HG02884 (cell line): ENCODE measurements at regions not wholly inside any gene's neighbourhood (a gene's known extent, or its start where the extent isn't known, plus 50 kb on each side); places are given as distances from the start of the nearest gene placed in this dataset.
A peak's percentile ranks its signal among the peaks of the same experiment; 100 is the strongest.
"Not testable (repeated sequence)": the region's sequence is repeated elsewhere in the genome, so short reads cannot be mapped to it uniquely, and the experiment has no call there.

Experiments used
- ATAC-seq: cut with Tn5 transposase; IDR thresholded peaks from one replicate; pipeline ENCODE4 v1.9.1; 2021; ENCODE audit warnings: mild to moderate bottlenecking, moderate library complexity; ENCODE audit not compliant: unreplicated experiment

GRCh38 chr6:14217728-14218518 is 100.4 kb downstream of the CD83 start:
- no peak for ATAC-seq

- no peak for ATAC-seq
These were observed 100.9 kb downstream of the CD83 start for GRCh38 chr6:14218519-14218800.

DNA sequence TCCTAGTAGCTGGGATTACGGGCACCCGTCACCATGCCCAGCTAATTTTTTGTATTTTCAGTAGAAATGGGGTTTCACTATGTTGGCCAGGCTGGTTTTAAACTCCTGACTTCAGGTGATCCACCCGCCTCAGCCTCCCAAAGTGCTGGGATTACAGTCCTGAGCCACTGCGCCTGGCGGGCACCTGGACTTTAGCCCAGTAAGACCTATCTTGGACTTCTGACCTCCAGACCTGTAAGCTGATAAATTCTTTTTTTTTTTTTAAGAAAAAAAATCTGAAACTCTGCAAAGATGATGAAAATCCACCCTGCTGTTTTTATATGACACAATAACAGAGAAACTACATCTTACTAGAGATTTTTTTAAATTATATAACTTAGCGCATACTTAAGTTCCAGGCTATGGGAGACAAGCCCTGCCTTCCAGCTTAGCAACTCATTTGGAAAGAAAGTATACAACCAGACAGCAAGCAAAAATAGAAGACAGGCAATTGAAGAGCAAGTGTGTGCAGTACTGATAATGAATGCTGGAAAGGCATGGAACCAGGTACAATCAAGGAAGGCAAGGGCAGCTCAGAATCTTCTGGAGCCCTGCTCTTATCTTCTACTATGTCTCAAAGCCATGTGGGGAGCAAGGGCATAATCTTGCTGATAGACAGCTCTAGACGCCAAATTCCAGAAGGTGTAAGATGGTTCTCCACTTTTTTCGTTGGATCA is 104.2 kb downstream of the CD83 start:
- ATAC-seq = no peak

DNA sequence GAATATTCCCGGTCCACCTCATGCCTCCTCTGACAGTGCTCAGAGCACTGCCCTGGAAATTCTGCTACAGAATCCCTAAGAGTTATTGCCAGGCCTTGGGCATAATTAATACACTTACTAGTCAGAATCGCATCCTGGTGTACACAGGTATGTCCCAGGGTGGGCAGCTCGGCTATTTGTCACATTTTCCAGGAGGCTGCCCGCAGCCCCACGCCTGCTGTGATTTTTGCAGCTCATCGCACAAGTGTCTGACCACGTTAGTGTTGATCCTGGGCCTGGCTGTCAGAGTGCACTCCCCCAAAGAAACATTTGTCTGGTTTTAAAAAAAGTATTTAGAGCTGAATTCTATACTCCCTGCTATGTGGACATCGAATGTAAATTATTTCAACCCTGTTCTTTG is 105.4 kb downstream of the CD83 start:
- ATAC-seq = no peak

GRCh38 chr6:14224359-14225103 is 107.0 kb downstream of the CD83 start:
- ATAC-seq = no peak

GRCh38 chr6:14226051-14226660 is 108.6 kb downstream of the CD83 start:
- no peak for ATAC-seq

GRCh38 chr6:14228571-14228970 is 111.0 kb downstream of the CD83 start:
- ATAC-seq = no peak

DNA sequence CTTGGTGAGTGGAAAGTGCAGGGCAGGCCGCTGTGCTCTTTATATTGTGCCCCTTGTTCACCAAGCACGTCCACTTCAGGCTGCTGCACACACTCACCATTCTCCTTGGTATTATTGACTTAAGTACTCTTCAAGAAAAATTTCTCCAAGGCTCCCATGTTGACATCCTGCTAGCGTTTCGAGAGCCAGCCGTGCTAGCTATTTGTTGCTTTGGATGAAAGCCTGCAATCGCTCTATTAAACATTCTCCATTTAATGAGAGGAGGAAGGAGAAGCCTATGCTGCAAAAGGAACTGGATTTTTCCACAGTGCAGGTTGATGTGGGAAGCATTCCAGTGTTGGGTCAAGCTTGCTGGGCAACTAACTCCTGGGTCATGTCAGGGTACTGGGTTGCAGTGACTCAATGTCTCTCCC is 113.5 kb downstream of the CD83 start:
- ATAC-seq = no peak

GRCh38 chr6:14231501-14232280 is 114.1 kb downstream of the CD83 start:
- no peak for ATAC-seq

GRCh38 chr6:14232889-14233288 is 115.3 kb downstream of the CD83 start:
- ATAC-seq = no peak

GRCh38 chr6:14235653-14236356 is 118.2 kb downstream of the CD83 start:
- ATAC-seq = no peak

DNA sequence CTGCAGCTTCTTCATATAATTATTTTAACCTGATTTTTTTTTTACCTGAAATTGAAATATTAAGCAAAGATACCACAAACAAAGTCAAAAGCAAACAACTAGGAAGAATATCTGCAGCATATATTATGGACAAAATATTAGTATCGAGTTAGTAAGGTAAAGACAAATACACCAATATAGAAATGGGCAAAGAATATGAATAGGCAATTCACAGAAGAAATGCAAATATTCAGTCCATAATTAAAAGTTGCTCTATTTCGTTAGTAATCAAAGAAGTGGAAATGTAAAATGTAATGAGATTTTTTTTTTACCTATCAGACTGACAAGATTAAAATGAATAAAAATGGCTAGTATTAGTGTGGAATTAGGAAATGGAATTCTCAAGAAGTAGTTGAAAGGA is 121.5 kb downstream of the CD83 start:
- ATAC-seq = no peak

DNA sequence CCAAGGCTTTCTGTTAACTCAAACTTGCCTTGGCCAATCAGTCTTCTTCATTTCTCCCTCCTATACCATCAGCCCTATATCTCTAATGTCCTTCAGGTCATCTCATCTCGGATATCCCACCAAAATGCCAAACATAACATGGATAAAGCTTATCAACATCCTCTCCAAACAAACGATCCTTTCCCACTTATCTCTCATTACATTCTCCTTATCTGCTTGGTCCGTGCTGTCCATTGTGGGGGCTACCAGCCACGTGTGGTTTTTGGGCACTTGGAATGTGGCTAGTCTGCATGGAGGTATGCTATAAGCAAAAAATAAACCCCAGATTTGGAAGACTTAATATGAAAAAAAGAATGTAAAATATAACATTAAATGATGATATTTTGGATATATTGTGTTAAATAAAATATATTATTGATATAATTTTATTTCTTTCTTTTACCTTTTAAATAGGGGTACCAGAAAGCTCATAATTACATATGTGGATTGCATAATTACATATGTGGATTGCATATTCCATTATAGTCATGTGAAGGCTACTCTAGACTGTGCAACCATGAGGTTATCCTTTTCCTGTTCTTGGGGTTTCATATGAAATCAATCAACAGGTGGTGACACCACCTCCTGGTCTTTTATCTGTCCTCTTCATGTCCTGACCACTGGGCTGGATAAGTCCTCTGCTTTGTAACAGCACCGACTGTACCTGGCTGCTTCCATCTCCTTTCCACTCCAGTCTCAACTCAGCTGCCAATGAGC is 123.0 kb downstream of the CD83 start:
- no peak for ATAC-seq

- peak; percentile 62 for ATAC-seq
These were observed 123.9 kb downstream of the CD83 start for GRCh38 chr6:14241255-14242070.

DNA sequence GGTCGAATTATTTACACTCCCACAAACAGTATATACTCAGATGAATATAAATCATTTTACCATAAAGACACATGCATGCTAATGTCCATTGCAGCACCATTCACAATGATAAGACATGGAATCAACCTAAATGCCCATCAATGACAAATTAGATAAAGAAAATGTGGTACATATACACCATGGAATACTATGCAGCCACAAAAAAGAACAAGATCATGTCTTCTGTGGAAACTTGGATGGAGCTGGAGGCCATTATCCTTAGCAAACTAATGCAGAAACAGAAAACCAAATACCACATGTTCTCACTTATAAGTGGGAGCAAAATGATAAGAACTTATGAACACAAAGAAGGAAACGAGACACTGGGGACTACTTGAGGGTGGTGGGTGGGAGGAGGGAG is 125.3 kb downstream of the CD83 start:
- not testable (repeated sequence) for ATAC-seq

GRCh38 chr6:14243597-14243996 is 126.0 kb downstream of the CD83 start:
- no peak for ATAC-seq

- ATAC-seq = no peak
These were observed 129.3 kb downstream of the CD83 start for GRCh38 chr6:14246876-14247275.

DNA sequence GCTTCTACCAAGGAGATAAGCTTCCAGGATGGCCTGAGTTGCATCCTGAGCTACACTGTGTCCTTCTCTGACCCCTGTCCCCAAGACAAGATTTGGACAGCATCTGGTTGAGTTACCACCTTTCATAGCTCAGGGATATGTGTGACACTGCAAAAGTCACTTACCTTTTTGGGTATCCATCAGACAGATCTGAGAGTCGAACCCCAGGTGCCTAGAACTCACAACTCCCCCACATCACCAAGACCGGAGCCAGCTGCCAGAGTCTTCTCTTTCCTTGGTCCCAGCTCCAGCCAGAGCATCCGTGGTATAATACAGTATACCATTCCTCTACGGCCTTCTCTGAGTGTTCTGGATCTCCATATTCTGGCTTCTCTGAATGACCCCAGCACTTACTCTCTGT is 133.0 kb downstream of the CD83 start:
- no peak for ATAC-seq
